Right lobe of liver (tissue), 6 donors: ENCODE measurements at regions not wholly inside any gene's neighbourhood (a gene's known extent, or its start where the extent isn't known, plus 50 kb on each side); places are given as distances from the start of the nearest gene placed in this dataset.
A peak's percentile ranks its signal among the peaks of the same experiment; 100 is the strongest.

Source experiments
- ATAC-seq, 4 donors: fragments of 200-7000 bp; cut with Tn5 transposase; one replicate each; pipeline ENCODE4 v1.9.1; 2020; ENCODE audit warnings: mild to moderate bottlenecking in 4 of 4, moderate library complexity in 4 of 4
- DNase-seq, 3 donors: peaks; one replicate each; pipeline ENCODE4 v3.0.0-alpha.2; 2020
- H3K27ac ChIP-seq, 3 donors: fragments of 200-600 bp; one replicate each; pipeline ENCODE4 v1.8.0; 2022
- H3K27me3 ChIP-seq, 2 donors: fragments of 200-600 bp; one replicate each; pipeline ENCODE4 v1.8.0; 2022
- H3K36me3 ChIP-seq, 4 donors: fragments of 200-600 bp; sonication (generic) in 1 of 4; one replicate each; pipeline versions ENCODE4 v1.5.1 to v1.8.0; 2017 to 2022; ENCODE audit warnings: control low read depth in 1 of 4
- H3K4me1 ChIP-seq, 4 donors: fragments of 200-600 bp; sonication (generic) in 1 of 4; one replicate each; pipeline versions ENCODE4 v1.5.1 to v1.8.0; 2017 to 2022; ENCODE audit warnings: control low read depth in 1 of 4
- H3K4me3 ChIP-seq, 3 donors: fragments of 200-600 bp; one replicate each; pipeline ENCODE4 v1.8.0; 2022
- H3K9me3 ChIP-seq, 4 donors: fragments of 200-600 bp; sonication (generic) in 1 of 4; one replicate each; pipeline versions ENCODE4 v1.5.1 to v1.8.0; 2017 to 2022; ENCODE audit warnings: control low read depth in 1 of 4
- CTCF ChIP-seq, 4 donors: fragments of 200-600 bp in 3 of 4; fragments of 450-650 bp in 1 of 4; IDR thresholded peaks; one replicate each; pipeline versions ENCODE4 v1.5.1 to v1.8.0; 2016 to 2022; ENCODE audit warnings: antibody characterized with exemption in 4 of 4, mild to moderate bottlenecking in 2 of 4
- POLR2A ChIP-seq: fragments of 450-650 bp; IDR thresholded peaks from one replicate; pipeline ENCODE4 v1.6.1; 2017; ENCODE audit warnings: antibody characterized with exemption, mild to moderate bottlenecking
- WGBS: methylation state at CpG from one replicate; pipeline ENCODE4 v1.1.6; 2018; ENCODE audit warnings: low coverage, low lambda C conversion rate; ENCODE audit not compliant: insufficient coverage; ENCODE audit errors: missing lambda C conversion rate; 5-methylcytosine and 5-hydroxymethylcytosine counted together
- intact Hi-C, 2 donors: fragments of 100-400 bp; cut with DNase I; formaldehyde crosslinking; loops; one replicate each; pipeline versions ENCODE4 v1.11.2 to v1.14.1; 2022
- donor health status: DM: no; HTN: yes; CAD: no.
- donor health status: DM: no; HTN: no; CAD: no.
- donor health status: DM: no; HTN: no; CAD: no.
- donor health status: DM: no; HTN: yes; CAD: no.
- donor health status: DM: no; HTN: yes; CAD: no.

DNA sequence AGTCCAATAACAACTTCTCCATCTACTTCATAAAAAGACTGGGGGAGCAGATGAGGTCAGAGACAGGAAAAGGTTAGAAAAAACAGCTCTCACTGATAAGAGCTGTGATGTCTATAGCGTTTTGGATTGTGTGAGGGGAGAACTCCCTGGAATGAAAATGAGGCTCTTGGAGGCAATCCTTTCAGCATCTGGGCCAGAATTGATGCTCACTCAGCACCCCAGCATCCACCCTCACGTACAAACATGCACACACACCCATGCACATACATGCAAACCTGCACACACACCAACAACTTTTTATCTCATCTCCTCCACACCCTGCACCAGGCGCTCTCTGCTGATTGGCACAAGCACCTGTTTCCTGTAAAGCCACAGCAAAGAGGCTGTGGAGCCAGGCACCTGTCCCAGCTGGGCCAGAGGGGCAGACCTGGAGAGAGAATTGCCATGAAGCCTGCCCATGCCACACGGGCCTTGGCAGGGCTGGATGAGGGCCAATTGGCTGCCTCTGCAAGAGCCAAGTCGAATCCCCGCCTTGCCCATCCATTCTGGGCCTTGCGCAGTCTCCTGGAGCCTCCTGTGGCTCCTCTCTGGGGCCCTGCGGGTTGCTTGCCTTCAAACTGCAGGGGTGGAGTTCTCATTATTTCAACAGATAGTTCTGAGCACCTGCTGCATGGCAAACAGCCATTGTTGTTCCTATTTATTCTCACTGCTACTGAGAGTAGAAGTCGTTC is 53.1 kb downstream of the SYNE3 start:
- no peak for DNase-seq
- no peak for TF ChIP-seq POLR2A
- TF ChIP-seq CTCF (IDR thresholded peaks at IDR 0.05) = no peak
- H3K27ac ChIP-seq = no peak overlapping the region

DNA sequence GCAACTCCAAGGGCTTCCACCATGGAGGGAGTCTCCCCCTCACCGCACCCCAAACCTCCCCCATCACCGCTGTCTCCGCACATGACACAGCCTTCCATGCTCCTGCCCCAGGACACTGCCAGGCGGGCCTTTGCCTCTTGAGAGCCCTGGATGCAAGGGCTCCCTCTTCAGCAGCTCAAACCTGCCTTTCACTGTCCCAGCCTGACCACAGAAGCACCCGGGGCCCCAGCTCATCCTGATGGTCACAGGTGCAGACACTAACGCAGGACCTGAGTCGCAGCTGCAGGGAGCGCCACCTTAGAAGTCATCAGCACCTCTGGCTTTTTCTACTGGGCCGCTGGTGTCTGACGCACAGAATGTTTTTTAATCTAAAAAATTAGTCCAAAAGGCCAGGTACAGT is 54.0 kb downstream of the SYNE3 start:
- no peaks in the 10 kb centered on the region for H3K27me3 ChIP-seq
- intact Hi-C loops = no loop called here
- H3K27ac ChIP-seq = no peak overlapping the region
- 92% methylated on average over 4 of the region's 10 CpGs for WGBS
- H3K4me1 ChIP-seq = no peaks in the 10 kb centered on the region
- ATAC-seq = no peak
- H3K36me3 ChIP-seq = no peaks in the 10 kb centered on the region
- TF ChIP-seq CTCF (IDR thresholded peaks at IDR 0.05) = no peak
- TF ChIP-seq POLR2A = no peak
- no peaks in the 10 kb centered on the region for H3K9me3 ChIP-seq
- no peak for DNase-seq
- no peak overlapping the region for H3K4me3 ChIP-seq

More for the DNA sequence above, 53.1 kb downstream of the SYNE3 start:
- Histone ChIP-seq H3K4me3 (no peak overlapping the region), H3K4me1 (no peaks in the 10 kb centered on the region), H3K27me3 (no peaks in the 10 kb centered on the region), H3K36me3 (no peaks in the 10 kb centered on the region), H3K9me3 (no peaks in the 10 kb centered on the region)
- ATAC-seq = peak in 2 of 4 donors; percentile 28 to 39
- intact Hi-C loops = no loop called here
- WGBS = 29% methylated on average over 4 of the region's 9 CpGs

- DNase-seq (no peak), ATAC-seq (no peak)
- Histone ChIP-seq H3K4me3 (no peak overlapping the region), H3K36me3 (no peaks in the 10 kb centered on the region), H3K9me3 (no peaks in the 10 kb centered on the region), H3K27ac (no peak overlapping the region), H3K27me3 (no peaks in the 10 kb centered on the region), H3K4me1 (no peaks in the 10 kb centered on the region)
- intact Hi-C loops = no loop called here
- 65% methylated on average over 14 of the region's 29 CpGs for WGBS
- TF ChIP-seq CTCF (IDR thresholded peaks at IDR 0.05) (no peak), POLR2A (no peak)
Measured at GRCh38 chr14:95460647-95461478, 55.6 kb downstream of the SYNE3 start.

- no peaks in the 10 kb centered on the region for H3K9me3 ChIP-seq
- WGBS = 94% methylated on average over 3 of the region's 3 CpGs
- H3K27ac ChIP-seq = no peak overlapping the region
- DNase-seq = no peak
- peaks cover 0 to 11% (median under 1%) of the 10 kb centered on the region in 4 donors for H3K36me3 ChIP-seq
- H3K4me1 ChIP-seq = no peaks in the 10 kb centered on the region
- TF ChIP-seq CTCF (IDR thresholded peaks at IDR 0.05) (no peak), POLR2A (no peak)
- no peak overlapping the region for H3K4me3 ChIP-seq
- ATAC-seq = no peak
- no peaks in the 10 kb centered on the region for H3K27me3 ChIP-seq
- intact Hi-C loops = no loop called here
Measured at GRCh38 chr14:95458906-95459305, 57.5 kb downstream of the SYNE3 start.
